Transverse colon (tissue), 3 donors: ENCODE measurements at regions not wholly inside any gene's neighbourhood (a gene's known extent, or its start where the extent isn't known, plus 50 kb on each side); places are given as distances from the start of the nearest gene placed in this dataset.

Experiments
- POLR2A ChIP-seq: fragments of 450-650 bp; IDR thresholded peaks from one replicate; pipeline ENCODE4 v1.6.1; 2016; ENCODE audit warnings: antibody characterized with exemption, mild to moderate bottlenecking, moderate library complexity
- TF ChIP-seq, protein P1 (sequence below), 5 experiments: fragments of 200-600 bp in 3 of 5; fragments of 450-650 bp in 2 of 5; sonication (generic) in 3 of 5; IDR thresholded peaks; 1 replicate in 2 of 5; 2 replicates in 3 of 5; pipeline ENCODE4 v1.5.1; 2016 to 2017; ENCODE audit warnings: antibody characterized with exemption in 5 of 5, inconsistent platforms in 3 of 5, mild to moderate bottlenecking in 2 of 5, moderate library complexity in 1 of 5

DNA sequence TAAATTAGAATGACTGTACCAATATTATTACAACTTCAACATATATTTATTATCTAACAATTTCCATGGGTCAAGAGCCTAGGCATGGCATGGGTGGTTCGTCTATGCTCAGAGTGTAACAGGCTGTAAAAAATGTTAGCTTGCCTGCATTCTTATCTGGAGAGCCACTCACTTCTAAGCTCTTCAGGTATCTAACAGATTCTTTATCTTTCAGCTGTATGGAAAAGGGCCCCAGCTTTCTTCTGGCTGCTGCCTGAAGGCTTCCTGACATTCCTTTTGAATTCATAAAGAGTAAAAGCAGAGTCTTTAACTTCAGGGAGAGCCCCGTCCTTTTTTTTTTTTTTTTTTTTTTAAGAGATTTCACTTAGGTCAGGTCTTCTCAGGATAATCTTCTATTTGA is 648.8 kb downstream of the NXPH1 start:
- TF ChIP-seq, protein P1, sequence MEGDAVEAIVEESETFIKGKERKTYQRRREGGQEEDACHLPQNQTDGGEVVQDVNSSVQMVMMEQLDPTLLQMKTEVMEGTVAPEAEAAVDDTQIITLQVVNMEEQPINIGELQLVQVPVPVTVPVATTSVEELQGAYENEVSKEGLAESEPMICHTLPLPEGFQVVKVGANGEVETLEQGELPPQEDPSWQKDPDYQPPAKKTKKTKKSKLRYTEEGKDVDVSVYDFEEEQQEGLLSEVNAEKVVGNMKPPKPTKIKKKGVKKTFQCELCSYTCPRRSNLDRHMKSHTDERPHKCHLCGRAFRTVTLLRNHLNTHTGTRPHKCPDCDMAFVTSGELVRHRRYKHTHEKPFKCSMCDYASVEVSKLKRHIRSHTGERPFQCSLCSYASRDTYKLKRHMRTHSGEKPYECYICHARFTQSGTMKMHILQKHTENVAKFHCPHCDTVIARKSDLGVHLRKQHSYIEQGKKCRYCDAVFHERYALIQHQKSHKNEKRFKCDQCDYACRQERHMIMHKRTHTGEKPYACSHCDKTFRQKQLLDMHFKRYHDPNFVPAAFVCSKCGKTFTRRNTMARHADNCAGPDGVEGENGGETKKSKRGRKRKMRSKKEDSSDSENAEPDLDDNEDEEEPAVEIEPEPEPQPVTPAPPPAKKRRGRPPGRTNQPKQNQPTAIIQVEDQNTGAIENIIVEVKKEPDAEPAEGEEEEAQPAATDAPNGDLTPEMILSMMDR (IDR thresholded peaks at IDR 0.05), result no peak
- no peak for TF ChIP-seq POLR2A
